Kidney (tissue), 13 donors: ENCODE measurements at regions not wholly inside any gene's neighbourhood (a gene's known extent, or its start where the extent isn't known, plus 50 kb on each side); places are given as distances from the start of the nearest gene placed in this dataset.
"Not testable (repeated sequence)": the region's sequence is repeated elsewhere in the genome, so short reads cannot be mapped to it uniquely, and the experiment has no call there.

Source experiments
- DNase-seq, 5 donors: peaks; one replicate each; pipeline ENCODE4 v3.0.0-alpha.2; 2013 to 2020
- FAIRE-seq: peaks from 2 replicates; lab custom pipeline; 2012; peaks lifted over from hg19 to GRCh38; lab: Jason Lieb, UNC
- H3K27ac ChIP-seq, 2 donors: one replicate each; pipeline ENCODE4 v1.7.0; 2013; ENCODE audit warnings: low read depth in 2 of 2, low read length in 2 of 2, inconsistent platforms in 1 of 2
- H3K27me3 ChIP-seq: one replicate; pipeline ENCODE4 v1.7.1; 2013; ENCODE audit warnings: low read length, inconsistent platforms; ENCODE audit not compliant: control insufficient read depth, insufficient read depth
- H3K36me3 ChIP-seq, 3 donors: one replicate each; pipeline versions ENCODE4 v1.7.0 to v1.7.1; 2013; ENCODE audit warnings: low read length in 3 of 3, control low read depth in 1 of 3, inconsistent platforms in 1 of 3; ENCODE audit not compliant: insufficient read depth in 3 of 3, control insufficient read depth in 2 of 3
- H3K4me1 ChIP-seq, 3 donors: one replicate each; pipeline versions ENCODE4 v1.7.0 to v1.7.1; 2013; ENCODE audit warnings: low read length in 3 of 3, inconsistent platforms in 1 of 3, low read depth in 1 of 3; ENCODE audit not compliant: control insufficient read depth in 2 of 3, insufficient read depth in 2 of 3
- H3K4me3 ChIP-seq, 3 donors: one replicate each; pipeline versions ENCODE4 v1.7.0 to v1.8.1; 2013; ENCODE audit warnings: low read length in 3 of 3, control low read depth in 1 of 3, inconsistent platforms in 1 of 3
- H3K9ac ChIP-seq, 3 donors: one replicate each; pipeline versions ENCODE4 v1.7.0 to v1.7.1; 2013; ENCODE audit warnings: low read length in 3 of 3, control low read depth in 1 of 3, inconsistent platforms in 1 of 3
- H3K9me3 ChIP-seq, 3 donors: one replicate each; pipeline versions ENCODE4 v1.7.0 to v1.7.1; 2013; ENCODE audit warnings: low read length in 3 of 3, control low read depth in 1 of 3, inconsistent platforms in 1 of 3; ENCODE audit not compliant: control insufficient read depth in 2 of 3, insufficient read depth in 1 of 3
- intact Hi-C: fragments of 100-400 bp; cut with DNase I; formaldehyde crosslinking; loops from one replicate; pipeline ENCODE4 v1.11.1; 2022
- TF ChIP-seq, protein P1 (sequence below): IDR thresholded peaks from 3 replicates; pipeline ENCODE4 v1.5.1; 2012; ENCODE audit warnings: mild to moderate bottlenecking, moderate library complexity, borderline replicate concordance; ENCODE audit not compliant: insufficient read depth; ENCODE audit errors: extremely low read depth
- donor health status: control.
- donor health status: control.
- donor health status: control.
- donor health status: control.
- donor health status: control.
- donor health status: DM: yes; HTN: yes; CAD: no.
- donor health status: Normal renal cell carcinoma (clear cell type).

DNA sequence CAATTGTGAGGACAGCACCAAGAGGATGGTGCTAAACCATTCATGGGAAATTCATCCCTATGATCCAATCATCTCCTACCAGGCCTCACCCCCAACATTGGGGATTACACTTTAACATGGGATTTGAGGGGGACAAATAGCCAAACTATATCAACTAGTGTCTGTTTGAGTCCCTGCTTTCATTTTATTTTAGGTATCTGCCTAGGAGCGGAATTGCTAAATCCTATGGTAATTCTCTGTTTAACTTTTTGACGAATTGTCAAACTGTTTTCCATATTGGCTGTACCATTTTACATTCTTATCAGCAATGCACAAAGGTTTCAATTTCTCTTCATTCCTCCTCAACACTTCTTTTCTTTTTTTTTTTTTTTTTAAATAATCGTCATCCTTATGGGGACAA, 318.4 kb upstream of the NRP1 start:
- Histone ChIP-seq H3K4me1 (peaks cover 0 to 3% (median 0%) of the 10 kb centered on the region in 3 donors), H3K9ac (no peak overlapping the region), H3K4me3 (no peak overlapping the region), H3K27me3 (no peaks in the 10 kb centered on the region), H3K27ac (no peak overlapping the region), H3K36me3 (no peaks in the 10 kb centered on the region), H3K9me3 (peaks cover 0 to 10% (median 0%) of the 10 kb centered on the region in 3 donors)
- intact Hi-C loops = no loop called here
- TF ChIP-seq, protein P1, sequence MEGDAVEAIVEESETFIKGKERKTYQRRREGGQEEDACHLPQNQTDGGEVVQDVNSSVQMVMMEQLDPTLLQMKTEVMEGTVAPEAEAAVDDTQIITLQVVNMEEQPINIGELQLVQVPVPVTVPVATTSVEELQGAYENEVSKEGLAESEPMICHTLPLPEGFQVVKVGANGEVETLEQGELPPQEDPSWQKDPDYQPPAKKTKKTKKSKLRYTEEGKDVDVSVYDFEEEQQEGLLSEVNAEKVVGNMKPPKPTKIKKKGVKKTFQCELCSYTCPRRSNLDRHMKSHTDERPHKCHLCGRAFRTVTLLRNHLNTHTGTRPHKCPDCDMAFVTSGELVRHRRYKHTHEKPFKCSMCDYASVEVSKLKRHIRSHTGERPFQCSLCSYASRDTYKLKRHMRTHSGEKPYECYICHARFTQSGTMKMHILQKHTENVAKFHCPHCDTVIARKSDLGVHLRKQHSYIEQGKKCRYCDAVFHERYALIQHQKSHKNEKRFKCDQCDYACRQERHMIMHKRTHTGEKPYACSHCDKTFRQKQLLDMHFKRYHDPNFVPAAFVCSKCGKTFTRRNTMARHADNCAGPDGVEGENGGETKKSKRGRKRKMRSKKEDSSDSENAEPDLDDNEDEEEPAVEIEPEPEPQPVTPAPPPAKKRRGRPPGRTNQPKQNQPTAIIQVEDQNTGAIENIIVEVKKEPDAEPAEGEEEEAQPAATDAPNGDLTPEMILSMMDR = no peak
- DNase-seq (no peak), FAIRE-seq (no peak)

DNA sequence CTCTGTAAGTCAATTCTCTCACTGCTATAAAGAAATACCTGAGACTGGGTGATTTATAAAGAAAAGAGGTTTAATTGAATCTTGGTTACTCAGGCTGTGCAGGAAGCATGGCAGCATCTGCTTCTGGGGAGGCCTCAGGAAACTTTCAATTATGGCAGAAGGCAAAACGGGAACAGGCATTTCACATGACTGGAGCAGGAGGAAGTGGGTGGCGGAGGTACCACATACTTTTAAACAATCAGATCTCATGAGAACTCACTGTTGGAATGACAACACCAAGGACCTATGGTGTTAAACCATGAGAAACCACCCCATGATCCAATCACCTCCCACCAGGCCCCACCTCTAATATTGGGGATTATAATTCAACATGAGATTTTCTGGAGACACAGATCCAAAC, 315.7 kb upstream of the NRP1 start:
- H3K27me3 ChIP-seq, H3K9me3 ChIP-seq, H3K36me3 ChIP-seq, H3K9ac ChIP-seq, H3K27ac ChIP-seq, DNase-seq, FAIRE-seq, H3K4me1 ChIP-seq, intact Hi-C loops, H3K4me3 ChIP-seq: not testable (repeated sequence)

DNA sequence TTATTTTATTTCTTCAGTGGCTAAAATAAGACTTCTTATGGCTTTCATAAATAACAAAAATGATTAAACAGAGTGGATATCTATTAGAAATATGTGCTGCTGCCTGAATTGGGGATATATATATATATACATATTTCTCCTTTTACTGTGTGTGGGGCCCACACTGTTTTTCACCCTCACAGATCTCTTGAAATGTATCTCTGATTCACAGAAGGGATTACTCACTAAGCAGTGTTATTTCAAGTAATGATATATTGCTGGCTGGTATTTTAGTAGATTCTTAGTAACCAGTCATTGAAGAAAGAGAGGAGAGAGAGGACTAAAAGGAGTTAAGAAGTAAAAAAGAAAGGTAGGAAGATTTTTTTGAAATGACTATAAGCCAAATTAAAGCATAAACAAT, 308.6 kb upstream of the NRP1 start:
- TF ChIP-seq, protein P1 = no peak
- H3K27ac ChIP-seq = no peak overlapping the region
- DNase-seq (no peak), FAIRE-seq (no peak)
- H3K9ac ChIP-seq = no peak overlapping the region
- H3K9me3 ChIP-seq = no peaks in the 10 kb centered on the region
- H3K36me3 ChIP-seq = no peaks in the 10 kb centered on the region
- no peaks in the 10 kb centered on the region for H3K27me3 ChIP-seq
- no peak overlapping the region for H3K4me3 ChIP-seq
- intact Hi-C loops = no loop called here
- no peaks in the 10 kb centered on the region for H3K4me1 ChIP-seq

DNA sequence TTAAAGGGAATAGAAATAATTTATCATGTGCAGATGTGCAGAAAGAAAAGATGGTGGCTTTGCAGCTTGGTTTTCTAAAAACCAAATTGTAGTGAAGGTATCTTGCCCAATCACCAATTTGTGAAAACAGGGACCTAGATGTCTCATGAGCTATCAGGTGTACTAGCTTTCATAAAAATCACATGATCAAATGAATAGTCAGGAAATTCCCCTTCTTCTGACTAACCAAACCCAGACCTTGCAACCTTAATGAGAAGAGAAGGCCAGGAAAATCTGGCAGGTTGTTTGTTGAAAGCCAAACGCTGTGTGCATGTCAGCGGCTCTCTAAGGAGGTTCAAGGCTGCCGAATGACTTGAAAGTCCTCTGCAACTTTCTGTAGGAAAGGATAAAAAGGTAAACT, 304.4 kb upstream of the NRP1 start:
- no peaks in the 10 kb centered on the region for H3K4me1 ChIP-seq
- TF ChIP-seq, protein P1 = no peak
- no peaks in the 10 kb centered on the region for H3K36me3 ChIP-seq
- H3K4me3 ChIP-seq = no peak overlapping the region
- no peaks in the 10 kb centered on the region for H3K27me3 ChIP-seq
- no peak overlapping the region for H3K27ac ChIP-seq
- no peak overlapping the region for H3K9ac ChIP-seq
- intact Hi-C loops = no loop called here
- FAIRE-seq (no peak), DNase-seq (no peak)
- no peaks in the 10 kb centered on the region for H3K9me3 ChIP-seq
